GM21447 (cell line): ENCODE measurements at regions not wholly inside any gene's neighbourhood (a gene's known extent, or its start where the extent isn't known, plus 50 kb on each side); places are given as distances from the start of the nearest gene placed in this dataset.
A peak's percentile ranks its signal among the peaks of the same experiment; 100 is the strongest.

Source experiments
- ATAC-seq: cut with Tn5 transposase; IDR thresholded peaks from one replicate; pipeline ENCODE4 v1.9.1; 2021; ENCODE audit not compliant: unreplicated experiment

DNA sequence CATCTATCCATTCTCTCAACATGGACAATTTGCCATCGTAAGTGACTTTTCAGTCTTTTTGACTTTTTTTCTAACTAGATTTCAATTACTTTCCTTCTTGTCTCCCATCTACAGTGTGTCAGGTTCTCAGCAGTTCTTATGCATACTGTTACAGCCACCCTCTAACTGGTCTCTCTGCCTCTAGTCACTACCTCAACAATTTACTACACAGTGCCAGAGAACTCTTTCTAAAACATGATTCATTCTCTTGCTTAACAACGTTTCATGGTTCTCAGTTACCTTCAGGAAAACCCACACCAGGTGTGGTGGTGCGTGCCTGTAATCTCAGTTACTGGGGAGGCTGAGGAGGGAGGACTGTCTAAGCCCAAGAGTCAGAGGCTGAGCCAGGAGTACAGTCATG is 95.4 kb downstream of the DIPK2A start:
- no peak for ATAC-seq

DNA sequence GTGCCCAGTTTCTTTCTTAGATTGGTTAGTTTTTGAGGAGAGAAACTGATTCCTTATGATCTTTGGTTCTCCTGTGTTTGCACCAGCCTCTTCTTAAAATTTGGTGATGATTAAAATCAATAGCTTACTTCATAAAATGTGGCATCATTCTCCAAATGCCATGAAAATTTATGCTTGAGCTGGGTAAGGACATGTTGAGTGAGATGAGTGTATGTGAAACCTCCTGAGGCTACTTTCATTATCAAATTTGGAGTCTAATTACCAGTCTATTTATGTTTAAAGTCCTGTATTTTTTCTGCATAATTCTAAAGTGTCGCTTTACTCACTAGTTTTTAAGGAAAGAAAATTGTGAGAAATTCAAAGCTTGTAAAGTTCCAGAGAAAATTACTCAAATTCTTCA is 102.1 kb downstream of the DIPK2A start:
- no peak for ATAC-seq

DNA sequence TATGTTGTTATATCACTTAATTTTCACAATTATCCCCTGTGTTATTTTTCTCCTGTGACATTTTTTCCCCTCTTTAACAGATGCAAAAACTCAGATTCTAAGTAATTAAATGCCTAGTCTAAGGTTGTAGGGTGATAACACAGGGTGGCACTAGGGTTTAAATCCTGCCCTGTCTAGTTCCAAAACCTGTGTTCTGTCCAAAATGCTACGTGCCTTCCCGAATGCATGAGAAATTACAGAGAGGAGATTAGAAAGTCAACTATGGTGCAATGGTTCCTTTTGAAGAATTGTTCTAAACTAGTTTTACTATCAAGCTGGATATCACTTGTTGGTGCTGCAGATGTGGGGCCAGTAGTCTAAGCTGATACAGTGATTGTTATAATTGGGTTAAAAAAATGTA is 108.0 kb downstream of the DIPK2A start:
- ATAC-seq: no peak

DNA sequence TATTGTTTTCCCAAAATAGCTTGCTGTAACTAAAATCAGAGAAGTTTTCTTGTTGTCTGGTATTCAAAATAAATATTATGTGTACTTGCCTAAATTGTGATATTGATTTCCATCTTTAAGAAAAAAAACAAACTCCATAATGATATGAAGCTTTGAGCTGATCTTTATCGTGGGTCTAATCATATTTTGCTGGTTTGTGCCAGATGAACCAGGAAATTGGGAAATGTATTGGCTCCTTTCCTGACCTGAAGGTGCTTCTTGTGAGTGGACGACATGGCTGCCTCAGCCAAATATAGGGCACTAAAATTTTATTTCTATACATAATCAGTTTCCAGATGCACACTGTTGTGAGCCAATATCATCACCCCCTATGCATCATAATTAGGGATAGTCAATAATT is 113.3 kb downstream of the DIPK2A start:
- no peak for ATAC-seq

DNA sequence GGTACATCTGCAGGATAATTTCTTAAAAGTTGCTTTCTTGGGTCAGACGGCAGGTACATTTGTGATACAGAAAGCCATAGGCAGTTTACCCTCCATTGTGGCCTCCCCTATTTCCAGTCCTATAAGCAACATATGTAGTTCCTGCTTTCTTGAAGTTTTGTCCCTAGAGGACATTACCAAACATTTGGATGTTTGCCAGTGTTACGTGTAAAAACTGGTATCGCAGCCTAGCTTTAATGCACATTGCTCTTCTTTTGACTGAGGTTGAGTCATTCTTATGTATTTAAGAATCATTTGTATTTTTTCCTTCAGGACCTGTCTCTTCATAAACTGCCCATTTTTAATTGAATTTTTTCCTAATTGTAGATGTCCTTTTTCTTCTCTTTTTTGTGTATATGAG is 114.3 kb downstream of the DIPK2A start:
- no peak for ATAC-seq

DNA sequence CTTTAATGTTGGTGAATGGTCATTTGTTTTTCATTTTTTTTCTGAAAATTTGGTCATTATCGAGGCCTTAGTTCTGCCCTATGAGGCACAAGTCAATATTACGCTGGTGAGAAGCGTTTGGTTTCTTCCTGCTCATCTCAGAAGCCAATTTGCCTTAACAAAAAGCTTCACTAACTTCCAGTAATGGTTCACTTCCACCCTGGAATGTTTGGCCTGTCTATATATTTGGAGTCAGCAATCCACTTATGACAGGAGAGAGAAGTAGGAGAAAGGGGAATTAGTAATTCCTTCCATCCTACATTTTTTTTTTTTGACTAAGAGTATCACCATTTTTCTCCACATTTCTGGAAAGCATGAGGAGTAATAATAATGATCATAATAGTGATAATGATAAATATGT is 124.4 kb downstream of the DIPK2A start:
- ATAC-seq: no peak

DNA sequence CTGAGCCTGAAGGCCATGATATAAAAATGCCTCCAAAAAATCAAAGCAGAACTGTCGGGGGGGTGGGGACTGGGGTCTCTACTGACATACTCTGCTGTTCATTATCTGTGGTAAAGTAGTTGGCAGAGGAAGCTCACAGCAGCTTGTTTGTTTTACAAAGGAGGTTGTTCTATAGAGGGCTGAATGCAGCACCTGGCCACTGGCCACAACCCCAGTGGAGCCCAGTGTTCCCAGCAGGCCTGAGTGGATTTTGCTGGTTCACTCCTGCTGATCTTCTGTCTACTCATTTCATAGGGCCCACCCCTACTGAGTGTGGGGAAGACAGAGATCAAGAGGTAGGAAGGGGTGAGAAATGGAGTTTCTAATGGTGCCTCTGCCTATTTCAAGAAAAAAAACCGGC is 125.5 kb downstream of the DIPK2A start:
- ATAC-seq: no peak

DNA sequence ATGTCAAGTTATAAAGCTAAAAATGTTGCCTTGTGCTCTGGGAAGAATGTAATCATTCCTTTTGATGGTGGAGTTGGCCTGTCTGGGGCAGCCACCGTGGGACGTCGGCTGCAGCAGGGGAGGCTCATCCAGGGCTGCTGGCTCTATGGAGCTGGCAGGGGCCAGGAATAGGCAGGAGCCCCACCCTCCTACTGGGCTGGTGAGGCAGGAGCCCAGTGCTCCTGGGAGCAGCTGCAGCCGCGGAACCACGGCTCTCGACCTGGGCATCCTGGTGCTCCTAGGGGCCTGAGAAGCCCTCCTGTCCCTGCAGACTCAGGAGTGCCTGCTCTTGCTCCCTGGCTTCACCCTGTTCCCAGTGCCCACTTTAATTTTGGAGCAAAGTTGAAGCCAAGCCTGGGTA is 127.1 kb downstream of the DIPK2A start:
- ATAC-seq: no peak

DNA sequence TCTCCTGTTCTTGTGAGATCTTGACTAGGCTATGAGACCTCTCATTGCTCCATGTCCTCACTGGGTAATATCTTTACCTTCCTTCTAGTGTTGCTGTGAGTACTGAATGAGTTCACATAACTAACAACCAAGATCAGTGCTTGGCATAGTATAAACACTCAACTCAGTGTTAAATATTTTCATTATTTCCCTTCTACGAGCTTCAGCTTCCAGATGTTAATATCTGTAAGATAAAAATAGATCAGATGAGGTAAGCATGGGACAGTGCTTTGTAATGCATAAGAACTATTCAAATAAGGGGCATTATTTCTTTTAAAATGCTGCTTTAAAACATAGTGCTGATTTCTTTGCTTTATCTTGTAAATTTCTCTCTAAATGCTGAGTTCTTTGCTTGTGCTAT is 130.8 kb downstream of the DIPK2A start:
- ATAC-seq: no peak

DNA sequence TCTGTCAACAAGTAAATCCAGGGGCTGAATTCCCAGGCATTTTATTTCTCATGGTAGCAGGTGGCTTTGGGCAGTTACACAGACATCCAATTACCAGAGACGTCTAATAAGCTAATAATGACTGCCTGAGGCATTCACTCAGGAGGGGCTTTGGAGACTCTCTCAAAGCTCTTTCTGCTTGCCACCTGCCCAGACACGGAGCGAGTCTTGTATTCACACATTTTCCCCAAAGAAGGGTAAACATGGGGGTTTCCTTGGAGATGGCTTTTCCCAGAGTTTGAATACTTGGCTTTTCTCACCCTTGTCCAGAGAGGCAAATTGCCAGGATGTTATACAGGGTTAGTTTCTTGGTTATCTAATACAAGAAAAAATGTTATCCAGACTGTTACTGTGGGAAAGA is 132.6 kb downstream of the DIPK2A start:
- no peak for ATAC-seq

DNA sequence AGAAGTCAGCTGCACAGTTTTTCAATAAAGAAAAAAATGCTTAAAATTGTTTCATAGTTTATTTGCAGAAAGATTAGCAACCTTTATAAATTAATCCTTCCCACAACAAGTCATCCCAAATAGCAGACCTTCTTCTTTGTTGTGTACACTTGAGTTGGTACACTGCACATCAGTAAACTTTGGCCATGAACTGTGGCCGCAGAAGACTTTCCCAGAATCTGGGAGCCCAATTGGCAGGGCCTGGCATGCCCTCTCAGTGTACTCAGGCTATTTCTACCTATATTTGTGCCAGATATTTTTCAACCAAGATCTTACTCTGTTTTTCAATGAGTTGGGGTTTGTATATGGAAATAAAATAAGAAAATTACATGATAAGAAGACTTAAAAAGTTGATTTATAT is 133.1 kb downstream of the DIPK2A start:
- no peak for ATAC-seq

DNA sequence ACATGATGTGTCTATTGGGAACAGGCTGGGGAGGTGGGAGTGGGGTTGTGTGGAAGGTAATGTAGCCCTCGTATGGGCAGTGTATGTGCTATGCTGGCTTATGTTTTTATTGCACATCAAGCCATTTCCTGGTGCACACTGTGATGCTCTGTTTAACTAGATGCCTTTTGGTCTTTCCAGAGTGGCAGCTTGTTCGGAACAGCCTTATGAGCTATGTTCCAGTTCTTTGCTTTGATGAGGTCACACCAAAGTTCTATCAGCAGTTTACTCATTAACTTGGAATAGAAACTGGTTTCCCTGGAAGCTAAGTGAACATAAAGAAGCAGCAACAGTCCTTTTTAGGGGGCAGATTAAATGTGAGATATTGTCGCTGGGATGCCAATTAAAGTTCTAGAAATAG is 133.9 kb downstream of the DIPK2A start:
- no peak for ATAC-seq

DNA sequence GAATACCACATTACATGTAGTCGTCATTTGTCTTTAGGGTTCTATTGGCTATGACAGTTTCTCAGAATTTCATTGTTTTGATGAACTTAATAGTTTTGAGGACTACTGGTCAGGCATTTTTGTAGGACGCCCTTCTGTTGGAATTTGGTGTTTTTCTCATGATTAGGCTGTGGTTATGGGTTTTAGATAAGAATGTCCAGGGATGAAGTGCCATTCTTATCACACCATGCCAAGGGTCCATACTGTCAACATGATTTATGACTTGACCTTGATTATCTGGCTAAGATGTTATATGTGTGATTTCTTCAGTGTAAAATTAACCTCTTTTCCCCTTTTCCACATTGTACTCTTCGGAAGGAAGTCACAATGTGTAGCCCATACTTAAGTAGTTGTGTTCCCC is 135.3 kb downstream of the DIPK2A start:
- ATAC-seq: no peak

DNA sequence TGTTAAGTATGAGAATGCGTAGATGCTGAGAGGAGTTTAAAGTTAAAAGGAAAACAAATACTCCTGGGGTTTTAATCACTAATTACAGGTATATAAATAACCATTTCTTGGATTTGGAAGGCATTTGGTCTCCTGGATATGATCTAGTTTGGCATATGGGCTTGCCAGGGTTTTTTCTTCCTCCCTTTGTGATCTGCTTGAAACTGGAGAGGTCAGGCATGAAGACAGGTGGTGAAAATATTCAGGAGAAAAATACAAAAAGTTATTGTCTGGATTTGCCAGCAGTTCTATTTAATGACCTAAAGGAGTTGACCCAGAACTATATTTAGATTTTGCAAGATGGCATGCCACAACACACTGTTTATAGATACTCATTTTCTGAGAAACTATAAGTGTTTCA is 136.3 kb downstream of the DIPK2A start:
- no peak for ATAC-seq

DNA sequence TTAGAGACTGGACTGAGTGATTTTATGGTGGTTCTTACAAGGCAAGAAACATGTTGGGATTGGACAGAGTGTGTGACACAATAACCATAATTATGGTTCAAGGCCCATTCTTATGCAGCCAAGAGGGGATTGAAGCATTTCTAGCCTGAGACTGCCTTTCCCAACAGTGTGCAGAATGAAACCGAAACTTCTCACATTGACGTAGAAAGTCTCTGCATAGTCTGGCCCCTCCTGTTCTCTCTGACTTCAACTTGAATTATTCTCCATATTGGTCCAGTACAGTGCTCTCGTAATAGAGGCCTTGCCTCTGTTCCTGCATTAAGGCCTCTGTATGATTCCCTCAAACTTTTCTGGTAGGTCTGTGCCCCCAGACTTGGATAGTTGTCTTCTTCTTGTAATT is 138.3 kb downstream of the DIPK2A start:
- ATAC-seq: peak; percentile 96

DNA sequence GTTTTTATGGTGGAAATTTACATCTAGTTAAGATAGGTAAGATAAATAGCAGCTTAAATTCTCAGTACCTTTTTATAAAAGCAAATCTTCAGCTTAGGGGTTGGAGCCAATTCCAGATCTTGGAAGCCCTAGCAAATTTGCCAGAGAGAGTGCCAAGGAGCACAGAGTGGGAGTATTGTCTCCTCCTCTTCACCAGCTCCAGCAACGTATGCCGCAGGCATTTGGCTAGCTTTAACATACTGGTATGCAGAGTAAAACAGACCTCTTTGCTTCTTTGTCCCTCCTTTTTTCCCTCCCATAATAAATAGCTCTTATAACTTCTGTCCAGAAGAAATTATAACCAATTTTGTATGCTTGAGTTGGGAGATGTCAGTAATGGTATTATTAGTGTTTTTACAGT is 140.4 kb downstream of the DIPK2A start:
- no peak for ATAC-seq

DNA sequence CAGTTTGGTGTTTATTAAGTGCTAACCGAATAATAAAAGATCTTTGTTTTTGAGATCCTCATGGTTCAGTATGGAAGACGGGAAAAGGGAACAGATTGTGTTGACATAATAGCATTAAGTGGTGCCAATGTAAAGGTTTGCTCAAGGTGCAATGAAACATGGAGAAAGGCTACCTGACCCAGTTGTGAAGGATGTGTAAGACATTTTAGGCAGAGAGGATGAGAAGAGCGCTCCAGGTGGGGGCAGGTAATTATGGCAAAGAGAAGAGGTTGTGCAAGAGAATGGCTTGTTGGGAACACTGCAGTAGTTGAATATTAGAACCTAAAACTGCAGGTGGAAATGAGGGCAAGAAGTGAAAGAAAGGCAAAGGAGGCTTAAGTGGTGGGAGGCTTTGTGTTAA is 140.8 kb downstream of the DIPK2A start:
- no peak for ATAC-seq

DNA sequence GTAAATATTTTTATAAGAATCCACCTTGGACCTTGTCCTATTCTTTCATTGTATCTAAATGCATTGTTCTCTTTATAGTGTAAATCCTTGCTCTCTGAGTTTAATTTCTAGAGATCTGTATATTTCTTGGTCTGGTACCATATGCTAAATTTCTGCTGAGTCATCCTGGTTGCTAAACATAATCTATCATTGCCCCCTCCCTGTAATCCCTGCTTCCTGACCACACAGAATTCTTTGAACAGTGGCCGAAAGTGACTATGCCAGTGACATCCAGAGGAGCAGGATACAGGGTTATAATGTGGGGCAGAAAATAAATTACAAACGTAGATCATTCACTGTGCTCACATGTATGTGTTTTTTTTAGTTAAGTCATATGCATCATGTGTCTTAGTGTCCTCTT is 143.1 kb downstream of the DIPK2A start:
- no peak for ATAC-seq

DNA sequence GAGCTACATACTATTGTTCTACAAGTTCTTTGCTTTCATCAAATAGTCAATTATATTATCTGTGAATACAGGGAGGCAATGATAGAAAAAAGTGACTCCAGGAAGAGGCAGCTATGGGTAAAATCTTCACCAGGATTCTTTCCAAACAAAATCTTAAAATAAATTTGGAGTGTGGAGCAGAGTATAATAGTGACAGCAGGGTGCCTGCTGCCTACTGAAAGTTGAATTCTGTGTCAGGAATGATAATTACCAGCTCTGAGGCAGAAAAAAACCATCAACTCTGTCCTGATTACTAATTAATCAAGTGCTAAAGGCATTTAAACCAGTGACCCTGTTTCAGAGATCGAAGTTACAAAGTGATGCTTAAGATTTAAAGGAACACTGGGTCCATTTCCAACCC is 148.0 kb downstream of the DIPK2A start:
- ATAC-seq: no peak

DNA sequence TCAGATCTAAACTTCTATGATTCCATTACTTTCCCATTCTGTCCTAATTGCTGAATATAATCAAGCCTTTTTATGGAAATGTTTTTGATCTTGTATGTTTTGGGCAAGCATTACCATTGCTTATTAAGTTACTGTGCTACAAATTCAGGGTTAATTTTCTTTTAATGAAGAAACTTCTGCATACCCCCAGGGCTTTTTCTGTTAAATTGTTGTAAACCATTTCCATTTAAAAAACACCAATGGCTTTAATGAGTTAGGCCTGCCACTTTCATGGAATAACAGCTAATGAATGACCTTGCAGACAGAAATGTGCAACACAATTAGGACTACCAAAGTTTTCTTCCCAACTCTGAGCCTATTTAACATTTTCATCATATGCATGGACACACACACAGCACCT is 150.0 kb downstream of the DIPK2A start:
- ATAC-seq: no peak

DNA sequence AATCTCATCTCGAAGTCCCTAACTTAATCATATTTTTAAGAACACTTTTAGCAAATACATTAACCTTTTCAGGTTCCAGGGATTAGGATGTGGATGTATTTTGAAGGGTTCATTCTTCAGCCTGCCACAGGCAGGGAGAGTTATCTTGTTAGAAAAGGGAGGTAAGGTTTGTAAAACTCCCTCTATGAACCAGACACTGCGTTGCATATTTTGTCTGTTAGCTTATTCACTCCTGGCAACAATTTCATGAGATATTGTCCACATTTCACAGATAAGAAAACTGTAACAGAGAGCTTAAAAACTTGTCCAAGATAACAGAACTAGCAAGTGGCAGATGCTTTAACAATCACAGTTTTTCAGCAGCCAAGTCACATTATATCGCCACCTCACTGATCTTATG is 155.4 kb downstream of the DIPK2A start:
- no peak for ATAC-seq

DNA sequence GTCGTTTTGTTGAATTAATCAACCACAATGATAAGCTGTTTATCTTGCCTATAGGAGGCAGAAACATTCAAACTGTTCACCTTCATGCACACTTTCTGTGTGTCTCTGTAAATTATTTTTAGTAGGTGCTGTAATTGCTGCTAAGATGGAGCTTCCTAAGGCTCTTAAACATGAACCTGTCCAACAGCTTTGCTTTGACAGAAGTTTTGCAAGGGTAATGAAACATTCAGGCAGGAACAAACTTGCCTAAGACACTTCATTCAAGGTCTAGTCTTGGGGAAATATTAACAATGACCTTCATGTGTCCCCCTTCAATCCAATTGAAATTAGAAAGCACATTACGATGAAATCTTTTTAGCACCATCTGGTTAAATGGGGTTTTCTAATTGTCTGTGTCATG is 156.1 kb downstream of the DIPK2A start:
- no peak for ATAC-seq

DNA sequence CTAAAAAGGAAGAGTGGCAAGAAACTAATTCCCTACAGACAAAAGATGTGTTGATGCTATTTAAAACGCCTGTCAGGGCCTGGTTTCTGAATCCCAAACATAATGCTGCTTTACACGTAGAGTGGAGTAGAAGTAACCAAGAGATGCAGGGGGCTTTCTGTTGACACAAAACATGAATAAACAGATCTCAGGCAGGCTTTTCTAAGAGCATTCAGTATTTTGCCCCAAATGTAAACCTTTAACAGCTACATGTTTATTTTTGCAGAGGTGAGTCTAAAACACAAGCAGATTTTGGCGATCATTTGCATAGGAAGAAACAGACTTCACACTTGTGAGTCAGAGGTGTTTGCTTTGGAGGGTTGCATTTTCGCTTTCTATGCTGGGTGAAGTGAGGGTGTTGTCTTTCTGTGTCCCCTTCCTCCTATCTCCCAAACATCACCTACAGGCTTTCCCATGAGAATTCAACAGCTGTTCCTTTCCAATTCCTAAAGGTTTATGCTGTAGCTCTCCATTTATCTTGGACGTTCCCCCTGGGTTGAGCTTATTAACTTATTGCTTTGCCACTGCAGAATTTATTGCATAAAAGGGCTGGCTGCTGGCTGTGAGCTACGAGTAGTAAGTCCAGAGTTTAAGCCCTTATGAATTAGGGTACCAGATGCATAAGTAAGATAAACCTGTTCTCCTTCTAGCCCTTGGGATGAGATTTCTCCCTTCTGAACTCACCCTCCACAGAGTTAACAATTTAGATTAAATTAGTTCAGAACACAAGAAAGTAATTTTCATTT is 156.7 kb downstream of the DIPK2A start:
- ATAC-seq: peak; percentile 100
